Bronchial epithelial cell (primary cell): ENCODE measurements at regions not wholly inside any gene's neighbourhood (a gene's known extent, or its start where the extent isn't known, plus 50 kb on each side); places are given as distances from the start of the nearest gene placed in this dataset.

Experiments
- DNase-seq: peaks from one replicate; pipeline ENCODE4 v3.0.0-alpha.2; 2010; ENCODE audit warnings: low read depth
- FAIRE-seq: peaks from 2 replicates; lab custom pipeline; 2011; peaks lifted over from hg19 to GRCh38; lab: Jason Lieb, UNC
- H3K27me3 ChIP-seq: 2 replicates; pipeline ENCODE4 v1.5.1; 2011; ENCODE audit warnings: low read length; ENCODE audit not compliant: control insufficient read depth, insufficient read depth
- H3K36me3 ChIP-seq: 2 replicates; pipeline ENCODE4 v1.5.1; 2011; ENCODE audit warnings: low read length; ENCODE audit not compliant: control insufficient read depth, insufficient read depth
- H3K4me3 ChIP-seq: 2 replicates; pipeline ENCODE4 v1.5.1; 2011; ENCODE audit warnings: mild to moderate bottlenecking, low read depth, low read length, control low read depth
- TF ChIP-seq, protein P1 (sequence below): IDR thresholded peaks from 2 replicates; pipeline ENCODE4 v1.5.1; 2011; ENCODE audit warnings: mild to moderate bottlenecking, moderate library complexity, low read length, control low read depth, inconsistent platforms; ENCODE audit not compliant: insufficient read depth, severe bottlenecking

DNA sequence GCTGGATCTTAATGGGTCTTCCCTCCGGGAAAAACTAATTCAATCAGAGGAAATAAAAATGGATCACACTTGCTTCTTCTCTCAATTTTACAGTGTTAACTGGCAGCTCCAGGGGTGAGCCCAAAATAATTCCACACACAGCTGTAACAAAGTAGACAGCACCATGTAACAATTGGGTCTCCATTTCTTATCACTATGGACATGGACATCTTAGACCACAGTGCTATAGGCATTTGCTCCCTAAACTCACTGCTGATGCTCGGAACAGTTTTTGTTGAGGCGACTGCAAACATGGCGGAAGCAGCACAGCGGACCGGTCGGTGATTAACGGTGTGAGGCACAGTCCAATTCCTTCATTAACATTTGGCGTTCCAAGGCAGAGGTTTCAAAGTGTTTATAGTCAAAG is 144.7 kb upstream of the NCK2 start:
- H3K27me3 ChIP-seq: no peaks in the 10 kb centered on the region

DNA sequence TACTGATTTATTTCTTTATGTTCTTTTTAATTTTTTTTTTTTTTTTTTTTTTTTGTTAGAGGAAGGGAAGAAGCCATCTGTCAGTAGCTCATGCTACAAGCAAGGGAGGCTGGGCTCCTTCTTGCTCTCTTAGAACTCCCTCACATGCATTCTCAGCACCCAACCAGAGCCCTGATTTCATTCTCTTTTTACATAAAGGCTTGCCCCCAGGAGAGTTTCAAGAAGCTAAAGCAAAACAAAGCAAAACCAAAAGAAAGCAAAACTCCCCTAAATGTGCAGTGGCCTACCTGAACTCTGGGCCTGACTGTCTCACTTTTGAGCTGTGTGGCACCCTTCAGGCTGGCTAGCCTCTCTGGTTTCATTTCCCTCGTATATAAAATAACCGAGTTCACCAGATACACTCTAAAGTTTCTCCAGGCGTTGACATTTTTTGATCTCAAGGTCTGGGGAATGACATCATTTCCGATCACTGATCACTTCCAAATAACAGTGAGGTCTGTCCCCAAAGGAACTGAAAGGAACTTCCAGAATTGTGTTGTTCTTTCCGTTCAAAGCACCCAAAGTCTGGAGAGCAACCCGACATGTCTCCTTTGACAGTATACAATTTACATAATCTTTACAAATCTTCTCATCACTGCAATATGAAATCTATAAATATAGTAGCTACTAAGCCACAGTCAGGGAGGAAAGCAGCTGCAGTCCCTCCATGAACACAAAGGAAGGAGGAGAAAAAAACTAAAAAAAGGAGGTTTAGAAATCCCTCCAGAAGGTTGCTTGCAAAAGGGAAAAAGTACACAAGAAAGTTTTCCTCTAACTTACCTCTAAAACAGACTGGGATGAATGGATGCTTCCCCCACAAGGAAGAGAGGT is 145.6 kb upstream of the NCK2 start:
- Histone ChIP-seq H3K27me3 (no peaks in the 10 kb centered on the region), H3K36me3 (no peaks in the 10 kb centered on the region), H3K4me3 (no peak overlapping the region)
- no peak for DNase-seq
- FAIRE-seq: no peak
- TF ChIP-seq, protein P1, sequence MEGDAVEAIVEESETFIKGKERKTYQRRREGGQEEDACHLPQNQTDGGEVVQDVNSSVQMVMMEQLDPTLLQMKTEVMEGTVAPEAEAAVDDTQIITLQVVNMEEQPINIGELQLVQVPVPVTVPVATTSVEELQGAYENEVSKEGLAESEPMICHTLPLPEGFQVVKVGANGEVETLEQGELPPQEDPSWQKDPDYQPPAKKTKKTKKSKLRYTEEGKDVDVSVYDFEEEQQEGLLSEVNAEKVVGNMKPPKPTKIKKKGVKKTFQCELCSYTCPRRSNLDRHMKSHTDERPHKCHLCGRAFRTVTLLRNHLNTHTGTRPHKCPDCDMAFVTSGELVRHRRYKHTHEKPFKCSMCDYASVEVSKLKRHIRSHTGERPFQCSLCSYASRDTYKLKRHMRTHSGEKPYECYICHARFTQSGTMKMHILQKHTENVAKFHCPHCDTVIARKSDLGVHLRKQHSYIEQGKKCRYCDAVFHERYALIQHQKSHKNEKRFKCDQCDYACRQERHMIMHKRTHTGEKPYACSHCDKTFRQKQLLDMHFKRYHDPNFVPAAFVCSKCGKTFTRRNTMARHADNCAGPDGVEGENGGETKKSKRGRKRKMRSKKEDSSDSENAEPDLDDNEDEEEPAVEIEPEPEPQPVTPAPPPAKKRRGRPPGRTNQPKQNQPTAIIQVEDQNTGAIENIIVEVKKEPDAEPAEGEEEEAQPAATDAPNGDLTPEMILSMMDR: no peak

More for the DNA sequence above, 144.7 kb upstream of the NCK2 start:
- FAIRE-seq: no peak
- H3K36me3 ChIP-seq: no peaks in the 10 kb centered on the region
- no peak for DNase-seq
- TF ChIP-seq, protein P1: no peak
- H3K4me3 ChIP-seq: no peak overlapping the region

DNA sequence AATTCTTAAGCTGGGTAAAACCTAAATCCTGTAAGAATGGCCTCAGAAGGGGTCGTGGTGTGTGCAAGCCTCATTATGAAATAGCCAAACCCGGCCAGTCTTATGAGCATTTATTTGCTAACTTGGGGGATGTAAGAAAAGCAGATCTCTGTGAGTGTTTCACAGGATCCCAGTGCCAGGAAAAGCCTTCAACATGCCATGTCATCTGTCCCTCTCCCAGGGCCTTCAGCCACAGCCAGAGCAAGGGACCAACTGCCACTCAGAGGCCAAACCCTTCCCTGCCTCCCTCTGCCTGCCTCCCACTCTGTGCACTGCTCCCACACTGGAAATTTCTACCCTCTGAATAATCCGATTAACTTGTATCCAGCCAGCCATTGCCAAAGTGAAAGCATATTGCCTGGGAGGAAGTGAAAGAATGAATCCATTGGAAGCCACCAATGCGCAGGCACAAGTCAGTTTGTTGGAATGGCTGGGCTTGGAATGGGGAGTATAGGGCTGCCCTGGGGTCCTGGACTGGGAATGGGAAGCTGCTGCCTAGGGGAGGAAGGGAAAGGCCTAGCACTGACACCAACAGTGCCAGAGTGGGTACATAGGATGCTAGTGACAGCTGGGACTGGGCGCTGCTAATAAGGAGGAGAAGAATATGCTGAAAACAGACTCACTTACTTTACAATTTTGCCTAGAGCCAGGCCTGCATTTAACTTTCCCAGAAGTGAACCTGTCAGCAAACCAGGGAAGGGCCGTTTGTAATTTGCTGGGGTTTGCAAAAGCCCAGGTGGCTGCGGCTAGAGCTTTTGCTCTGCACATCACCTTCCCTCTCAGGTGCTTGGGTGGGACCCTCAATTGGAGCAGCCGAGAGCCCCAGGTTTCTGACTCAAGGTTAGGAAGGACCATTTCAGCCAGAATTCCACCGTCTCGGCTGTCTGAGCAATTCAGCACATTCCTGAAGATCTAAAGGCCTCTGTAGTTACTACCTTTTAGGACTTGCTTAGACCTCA is 146.6 kb upstream of the NCK2 start:
- H3K27me3 ChIP-seq: no peaks in the 10 kb centered on the region
- H3K4me3 ChIP-seq: no peak overlapping the region
- DNase-seq (no peak), FAIRE-seq (no peak)
- TF ChIP-seq, protein P1: no peak
- H3K36me3 ChIP-seq: no peaks in the 10 kb centered on the region

DNA sequence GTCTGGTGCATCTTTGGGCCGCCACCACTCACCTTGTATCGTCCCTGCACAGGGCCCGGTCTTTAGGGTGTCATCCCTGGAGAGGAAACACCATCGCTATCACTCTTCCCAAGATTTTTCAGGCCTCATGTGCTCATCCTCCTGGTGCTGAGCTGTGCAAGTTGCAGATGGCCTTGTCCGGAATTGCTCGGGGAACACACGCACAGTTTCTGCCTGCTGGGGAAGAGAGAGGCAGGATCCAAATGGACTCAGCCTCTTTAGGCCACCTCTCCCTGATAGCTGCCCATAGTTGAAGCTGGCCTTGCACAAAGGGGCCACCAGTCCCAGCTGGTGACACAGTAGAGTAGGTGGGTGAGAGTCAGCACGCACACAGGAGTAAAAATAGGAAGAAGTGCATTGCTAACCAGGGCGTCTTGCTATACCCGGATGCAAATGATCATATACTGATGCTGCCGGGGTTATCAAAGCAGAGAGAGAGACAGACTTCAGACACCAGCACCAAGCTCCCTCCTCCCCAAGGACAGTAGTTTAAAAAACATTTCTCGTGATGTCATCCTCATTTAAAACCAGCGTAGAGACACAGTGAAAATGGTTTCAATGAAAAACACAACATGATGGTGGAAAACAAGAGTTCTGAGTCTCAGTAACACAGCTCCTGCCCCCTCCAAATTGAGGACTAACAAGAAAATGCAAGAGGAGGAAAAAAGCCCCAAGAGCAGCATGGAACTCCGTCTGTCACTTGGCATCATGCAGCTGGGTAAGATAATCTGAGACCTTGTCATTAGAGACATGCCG is 147.5 kb upstream of the NCK2 start:
- H3K4me3 ChIP-seq: no peak overlapping the region
- no peak for FAIRE-seq

More for the DNA sequence above, 147.5 kb upstream of the NCK2 start:
- no peaks in the 10 kb centered on the region for H3K27me3 ChIP-seq
- H3K36me3 ChIP-seq: no peaks in the 10 kb centered on the region
- TF ChIP-seq, protein P1: no peak
- no peak for DNase-seq
